ENCODE measurements at regions not wholly inside any gene's neighbourhood (a gene's known extent, or its start where the extent isn't known, plus 50 kb on each side); places are given as distances from the start of the nearest gene placed in this dataset.

- Histone ChIP-seq H3K23ac (ENCODE audit: low read depth, low read length) (no peak overlapping the region), H3K9me3 (ENCODE audit: control insufficient read depth, insufficient read depth, low read length) (no peaks in the 10 kb centered on the region), H2BK15ac (ENCODE audit: low read depth, low read length) (no peak overlapping the region), H3K36me3 (ENCODE audit: control insufficient read depth, insufficient read depth, low read length) (no peaks in the 10 kb centered on the region), H2BK20ac (ENCODE audit: low read depth, low read length) (no peak overlapping the region), H4K20me1 (ENCODE audit: insufficient read depth, low read length) (no peaks in the 10 kb centered on the region), H3K9ac (ENCODE audit: low read depth, low read length) (no peak overlapping the region), H3K4me2 (ENCODE audit: low read depth, low read length) (peak overlapping the region; percentile 28; the same call in 1 of the 2 replicates), H3K18ac (ENCODE audit: low read depth, low read length) (no peak overlapping the region), H2AK5ac (ENCODE audit: low read depth, low read length) (no peak overlapping the region), H4K8ac (ENCODE audit: low read depth in 2 of 2, low read length in 2 of 2) (no peak overlapping the region), H3K56ac (ENCODE audit: extremely low read depth, insufficient read depth, low read length) (no peak overlapping the region), H2BK120ac (ENCODE audit: low read depth, low read length) (no peak overlapping the region), H3K27me3 (ENCODE audit: control insufficient read depth, insufficient read depth, low read length) (peaks cover 1% of the 10 kb centered on the region; the same call in 1 of the 2 replicates), H2AK9ac (replicated peaks; ENCODE audit: low read depth, low read length, poor library complexity) (no peak overlapping the region), H2BK5ac (ENCODE audit: low read depth, low read length, poor library complexity, severe bottlenecking) (no peak overlapping the region), H3K4me1 (ENCODE audit: control insufficient read depth, insufficient read depth, low read length) (no peaks in the 10 kb centered on the region), H3K79me1 (ENCODE audit: low read depth in 1 of 2, low read length in 2 of 2) (no peaks in the 10 kb centered on the region), H4K5ac (ENCODE audit: low read depth, low read length) (no peak overlapping the region), H3K9me1 (ENCODE audit: insufficient read depth, low read length) (0 out of 2 replicates have a peak, but pooled peaks cover 6% of the 10 kb centered on the region), H3K14ac (replicated peaks; ENCODE audit: low read depth, low read length) (no peak overlapping the region), H4K91ac (ENCODE audit: insufficient read depth, low read depth, low read length) (no peak overlapping the region), H3K27ac (ENCODE audit: insufficient read depth, low read length) (no peak overlapping the region), H3K4me3 (ENCODE audit: insufficient read depth, low read depth, low read length) (no peak overlapping the region), H3K4ac (ENCODE audit: low read depth, low read length) (no peak overlapping the region), H2AFZ (replicated peaks; ENCODE audit: low read length, poor library complexity) (no peak overlapping the region)
- intact Hi-C loops (cut with micrococcal nuclease) (no loop called here), in situ Hi-C loops (cut with MboI; ENCODE audit: low sequenced_read_pairs) (no loop called here), dilution Hi-C loops (cut with HindIII; ENCODE audit: low sequenced_read_pairs, unreplicated experiment) (no loop called here)
- WGBS, 2 experiments (ENCODE audit: extremely low coverage in 2 of 2, insufficient read length in 1 of 2), result 0% methylated on average over 1 of the region's 2 CpGs; no CpG with 5 or more reads in 1 of the 2 experiments
- ChIA-PET CTCF (no interaction called here), POLR2A (ENCODE audit: unreplicated experiment) (no interaction called here)
- DNase-seq (peak; percentile 55), ATAC-seq (ENCODE audit: low read depth) (peak; percentile 90)
- TF ChIP-seq CEBPB (IDR thresholded peaks at IDR 0.05; ENCODE audit: low read depth, low read length) (0 out of 2 replicates have a peak, but pooled peaks have one; percentile 12), MXI1 (IDR thresholded peaks at IDR 0.05; ENCODE audit: borderline replicate concordance, low read depth, low read length) (no peak), MAFK (IDR thresholded peaks at IDR 0.05; ENCODE audit: low read depth, low read length) (no peak), POLR2A (IDR thresholded peaks at IDR 0.05; ENCODE audit: low read depth, low read length) (no peak), NFE2L2 (IDR thresholded peaks at IDR 0.05; ENCODE audit: low read depth, low read length) (no peak)
- BruUV-seq (replicated peaks), result no TSS peak
These were observed 98.8 kb upstream of the NDP start for GRCh38 chrX:44071847-44072551.

Measured in IMR-90 (cell line).